Thyroid gland (tissue), 4 donors: ENCODE measurements at regions not wholly inside any gene's neighbourhood (a gene's known extent, or its start where the extent isn't known, plus 50 kb on each side); places are given as distances from the start of the nearest gene placed in this dataset.

Source experiments
- POLR2A ChIP-seq, 2 donors: fragments of 450-650 bp; IDR thresholded peaks; one replicate each; pipeline ENCODE4 v1.6.1; 2017; ENCODE audit warnings: antibody characterized with exemption in 2 of 2, mild to moderate bottlenecking in 2 of 2, moderate library complexity in 1 of 2
- TF ChIP-seq, protein P1 (sequence below), 6 experiments: fragments of 200-600 bp in 3 of 6; fragments of 450-650 bp in 3 of 6; sonication (generic) in 3 of 6; IDR thresholded peaks; one replicate each; pipeline ENCODE4 v1.5.1; 2016 to 2019; ENCODE audit warnings: antibody characterized with exemption in 6 of 6, mild to moderate bottlenecking in 2 of 6, inconsistent platforms in 1 of 6, moderate library complexity in 1 of 6

DNA sequence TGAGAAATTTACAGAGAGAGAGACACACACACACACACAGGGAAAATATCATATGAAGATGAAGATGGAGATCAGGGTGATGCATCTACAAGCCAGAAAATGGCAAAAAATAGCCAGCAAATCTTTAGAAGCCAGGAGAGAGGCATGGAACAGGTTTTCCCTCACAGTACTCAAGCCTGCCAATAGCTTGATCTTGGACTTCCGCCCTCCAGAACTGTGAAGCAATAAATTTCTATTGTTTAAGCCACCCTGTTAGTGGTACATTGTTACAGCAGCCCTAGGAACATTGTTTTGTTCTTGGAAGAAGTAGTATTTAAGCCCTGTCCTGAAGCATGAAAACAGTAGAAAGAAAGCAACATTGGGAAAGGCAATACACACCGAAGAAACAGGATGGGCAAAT lies 292.0 kb upstream of the LRP1B start:
- TF ChIP-seq POLR2A (IDR thresholded peaks at IDR 0.05): no peak
- TF ChIP-seq, protein P1, sequence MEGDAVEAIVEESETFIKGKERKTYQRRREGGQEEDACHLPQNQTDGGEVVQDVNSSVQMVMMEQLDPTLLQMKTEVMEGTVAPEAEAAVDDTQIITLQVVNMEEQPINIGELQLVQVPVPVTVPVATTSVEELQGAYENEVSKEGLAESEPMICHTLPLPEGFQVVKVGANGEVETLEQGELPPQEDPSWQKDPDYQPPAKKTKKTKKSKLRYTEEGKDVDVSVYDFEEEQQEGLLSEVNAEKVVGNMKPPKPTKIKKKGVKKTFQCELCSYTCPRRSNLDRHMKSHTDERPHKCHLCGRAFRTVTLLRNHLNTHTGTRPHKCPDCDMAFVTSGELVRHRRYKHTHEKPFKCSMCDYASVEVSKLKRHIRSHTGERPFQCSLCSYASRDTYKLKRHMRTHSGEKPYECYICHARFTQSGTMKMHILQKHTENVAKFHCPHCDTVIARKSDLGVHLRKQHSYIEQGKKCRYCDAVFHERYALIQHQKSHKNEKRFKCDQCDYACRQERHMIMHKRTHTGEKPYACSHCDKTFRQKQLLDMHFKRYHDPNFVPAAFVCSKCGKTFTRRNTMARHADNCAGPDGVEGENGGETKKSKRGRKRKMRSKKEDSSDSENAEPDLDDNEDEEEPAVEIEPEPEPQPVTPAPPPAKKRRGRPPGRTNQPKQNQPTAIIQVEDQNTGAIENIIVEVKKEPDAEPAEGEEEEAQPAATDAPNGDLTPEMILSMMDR (IDR thresholded peaks at IDR 0.05): no peak
